Panc1 (cell line): ENCODE measurements at regions not wholly inside any gene's neighbourhood (a gene's known extent, or its start where the extent isn't known, plus 50 kb on each side); places are given as distances from the start of the nearest gene placed in this dataset.

Experiments
- CTCF ChIP-seq: fragments of 450-650 bp; IDR thresholded peaks from 2 replicates; pipeline ENCODE4 v1.5.1; 2017; ENCODE audit warnings: mild to moderate bottlenecking
- POLR2AphosphoS5 ChIP-seq: IDR thresholded peaks from 2 replicates; pipeline ENCODE4 v1.6.1; 2012; ENCODE audit warnings: mild to moderate bottlenecking, low read depth, low read length, moderate library complexity

GRCh38 chr6:168922436-168922835 is 331.2 kb downstream of the THBS2 start:
- TF ChIP-seq CTCF (no peak), POLR2AphosphoS5 (no peak)
